Kidney (tissue), 13 donors: ENCODE measurements at regions not wholly inside any gene's neighbourhood (a gene's known extent, or its start where the extent isn't known, plus 50 kb on each side); places are given as distances from the start of the nearest gene placed in this dataset.

Experiments
- DNase-seq, 5 donors: peaks; one replicate each; pipeline ENCODE4 v3.0.0-alpha.2; 2013 to 2020
- FAIRE-seq: peaks from 2 replicates; lab custom pipeline; 2012; peaks lifted over from hg19 to GRCh38; lab: Jason Lieb, UNC
- H3K27ac ChIP-seq, 2 donors: one replicate each; pipeline ENCODE4 v1.7.0; 2013; ENCODE audit warnings: low read depth in 2 of 2, low read length in 2 of 2, inconsistent platforms in 1 of 2
- H3K27me3 ChIP-seq: one replicate; pipeline ENCODE4 v1.7.1; 2013; ENCODE audit warnings: low read length, inconsistent platforms; ENCODE audit not compliant: control insufficient read depth, insufficient read depth
- H3K36me3 ChIP-seq, 3 donors: one replicate each; pipeline versions ENCODE4 v1.7.0 to v1.7.1; 2013; ENCODE audit warnings: low read length in 3 of 3, control low read depth in 1 of 3, inconsistent platforms in 1 of 3; ENCODE audit not compliant: insufficient read depth in 3 of 3, control insufficient read depth in 2 of 3
- H3K4me1 ChIP-seq, 3 donors: one replicate each; pipeline versions ENCODE4 v1.7.0 to v1.7.1; 2013; ENCODE audit warnings: low read length in 3 of 3, inconsistent platforms in 1 of 3, low read depth in 1 of 3; ENCODE audit not compliant: control insufficient read depth in 2 of 3, insufficient read depth in 2 of 3
- H3K4me3 ChIP-seq, 3 donors: one replicate each; pipeline versions ENCODE4 v1.7.0 to v1.8.1; 2013; ENCODE audit warnings: low read length in 3 of 3, control low read depth in 1 of 3, inconsistent platforms in 1 of 3
- H3K9ac ChIP-seq, 3 donors: one replicate each; pipeline versions ENCODE4 v1.7.0 to v1.7.1; 2013; ENCODE audit warnings: low read length in 3 of 3, control low read depth in 1 of 3, inconsistent platforms in 1 of 3
- H3K9me3 ChIP-seq, 3 donors: one replicate each; pipeline versions ENCODE4 v1.7.0 to v1.7.1; 2013; ENCODE audit warnings: low read length in 3 of 3, control low read depth in 1 of 3, inconsistent platforms in 1 of 3; ENCODE audit not compliant: control insufficient read depth in 2 of 3, insufficient read depth in 1 of 3
- intact Hi-C: fragments of 100-400 bp; cut with DNase I; formaldehyde crosslinking; loops from one replicate; pipeline ENCODE4 v1.11.1; 2022
- TF ChIP-seq, protein P1 (sequence below): IDR thresholded peaks from 3 replicates; pipeline ENCODE4 v1.5.1; 2012; ENCODE audit warnings: mild to moderate bottlenecking, moderate library complexity, borderline replicate concordance; ENCODE audit not compliant: insufficient read depth; ENCODE audit errors: extremely low read depth
- donor health status: control.
- donor health status: control.
- donor health status: control.
- donor health status: control.
- donor health status: control.
- donor health status: DM: yes; HTN: yes; CAD: no.
- donor health status: Normal renal cell carcinoma (clear cell type).

DNA sequence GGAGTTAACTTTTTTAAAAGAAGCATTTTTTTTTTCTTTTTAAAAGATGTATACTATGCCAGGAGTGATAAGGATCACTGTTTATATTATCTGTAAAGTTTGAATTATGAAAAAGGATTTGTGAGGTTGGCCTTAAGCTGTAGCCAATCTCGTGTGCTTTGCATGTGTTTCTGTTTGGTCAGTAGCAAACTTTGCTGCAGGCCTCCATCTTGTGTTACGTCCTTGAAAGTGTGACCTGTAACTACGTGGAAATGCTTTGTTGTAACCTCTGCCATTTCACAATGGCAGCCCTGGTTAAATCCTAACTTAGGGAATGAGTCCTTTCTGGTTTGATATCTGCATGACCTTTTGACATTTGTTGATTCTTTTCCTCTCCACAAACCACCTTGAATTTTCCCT is 1345.6 kb downstream of the NSUN3 start:
- no peaks in the 10 kb centered on the region for H3K4me1 ChIP-seq
- TF ChIP-seq, protein P1, sequence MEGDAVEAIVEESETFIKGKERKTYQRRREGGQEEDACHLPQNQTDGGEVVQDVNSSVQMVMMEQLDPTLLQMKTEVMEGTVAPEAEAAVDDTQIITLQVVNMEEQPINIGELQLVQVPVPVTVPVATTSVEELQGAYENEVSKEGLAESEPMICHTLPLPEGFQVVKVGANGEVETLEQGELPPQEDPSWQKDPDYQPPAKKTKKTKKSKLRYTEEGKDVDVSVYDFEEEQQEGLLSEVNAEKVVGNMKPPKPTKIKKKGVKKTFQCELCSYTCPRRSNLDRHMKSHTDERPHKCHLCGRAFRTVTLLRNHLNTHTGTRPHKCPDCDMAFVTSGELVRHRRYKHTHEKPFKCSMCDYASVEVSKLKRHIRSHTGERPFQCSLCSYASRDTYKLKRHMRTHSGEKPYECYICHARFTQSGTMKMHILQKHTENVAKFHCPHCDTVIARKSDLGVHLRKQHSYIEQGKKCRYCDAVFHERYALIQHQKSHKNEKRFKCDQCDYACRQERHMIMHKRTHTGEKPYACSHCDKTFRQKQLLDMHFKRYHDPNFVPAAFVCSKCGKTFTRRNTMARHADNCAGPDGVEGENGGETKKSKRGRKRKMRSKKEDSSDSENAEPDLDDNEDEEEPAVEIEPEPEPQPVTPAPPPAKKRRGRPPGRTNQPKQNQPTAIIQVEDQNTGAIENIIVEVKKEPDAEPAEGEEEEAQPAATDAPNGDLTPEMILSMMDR: no peak
- no peaks in the 10 kb centered on the region for H3K36me3 ChIP-seq
- FAIRE-seq (no peak), DNase-seq (no peak)
- no peaks in the 10 kb centered on the region for H3K9me3 ChIP-seq
- H3K27me3 ChIP-seq: no peaks in the 10 kb centered on the region
- no peak overlapping the region for H3K4me3 ChIP-seq
- no peak overlapping the region for H3K9ac ChIP-seq
- intact Hi-C loops: no loop called here
- no peak overlapping the region for H3K27ac ChIP-seq

DNA sequence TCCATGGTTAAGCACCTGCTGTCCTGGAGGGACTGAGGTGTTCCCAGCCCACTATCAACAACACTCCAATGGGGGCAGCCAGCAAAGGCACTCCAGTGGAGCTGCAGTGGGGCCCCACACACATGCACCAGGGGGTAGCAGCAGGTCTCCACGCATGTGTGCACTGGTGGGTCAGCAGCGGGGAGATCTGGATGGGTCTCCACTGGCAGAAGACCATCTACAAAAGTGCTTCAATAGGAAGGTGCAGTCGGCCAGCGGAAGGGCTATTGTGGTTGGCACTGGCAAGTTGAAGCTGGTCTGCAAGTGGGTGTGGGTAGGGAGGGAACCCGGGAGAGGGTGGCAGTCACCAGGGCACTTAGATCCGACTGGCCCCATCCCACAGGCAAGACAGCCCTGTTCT is 1355.4 kb downstream of the NSUN3 start:
- no peaks in the 10 kb centered on the region for H3K4me1 ChIP-seq
- no peak overlapping the region for H3K27ac ChIP-seq
- intact Hi-C loops: no loop called here
- DNase-seq: peak in 1 of 5 donors; percentile 51
- no peak overlapping the region for H3K4me3 ChIP-seq
- no peaks in the 10 kb centered on the region for H3K36me3 ChIP-seq
- no peak overlapping the region for H3K9ac ChIP-seq
- H3K27me3 ChIP-seq: no peaks in the 10 kb centered on the region
- peaks cover 0 to 3% (median 0%) of the 10 kb centered on the region in 3 donors for H3K9me3 ChIP-seq
- FAIRE-seq: no peak
- TF ChIP-seq, protein P1: no peak

DNA sequence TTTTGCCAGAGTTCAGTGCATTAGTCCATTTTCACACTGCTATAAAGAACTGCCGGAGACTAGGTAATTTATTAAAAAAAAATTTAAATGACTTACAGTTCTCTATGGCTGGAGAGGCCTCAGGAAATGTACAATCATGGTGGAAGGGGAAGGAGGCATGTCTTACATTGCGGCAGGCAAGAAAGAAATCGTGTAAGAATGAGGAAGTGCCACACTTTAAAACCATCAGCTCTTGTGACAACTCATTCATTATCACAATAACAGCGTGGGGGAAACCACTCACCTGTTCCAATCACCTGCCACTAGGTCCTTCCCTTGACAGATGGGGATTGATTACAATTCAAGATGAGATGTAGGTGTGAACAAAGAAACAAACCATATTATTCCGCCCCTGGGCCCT is 1361.4 kb downstream of the NSUN3 start:
- H3K9me3 ChIP-seq: no peaks in the 10 kb centered on the region
- H3K36me3 ChIP-seq: no peaks in the 10 kb centered on the region
- H3K27me3 ChIP-seq: no peaks in the 10 kb centered on the region
- FAIRE-seq: no peak
- intact Hi-C loops: no loop called here
- H3K27ac ChIP-seq: no peak overlapping the region
- no peak overlapping the region for H3K4me3 ChIP-seq
- no peaks in the 10 kb centered on the region for H3K4me1 ChIP-seq
- TF ChIP-seq, protein P1: no peak
- H3K9ac ChIP-seq: no peak overlapping the region
- DNase-seq: no peak

DNA sequence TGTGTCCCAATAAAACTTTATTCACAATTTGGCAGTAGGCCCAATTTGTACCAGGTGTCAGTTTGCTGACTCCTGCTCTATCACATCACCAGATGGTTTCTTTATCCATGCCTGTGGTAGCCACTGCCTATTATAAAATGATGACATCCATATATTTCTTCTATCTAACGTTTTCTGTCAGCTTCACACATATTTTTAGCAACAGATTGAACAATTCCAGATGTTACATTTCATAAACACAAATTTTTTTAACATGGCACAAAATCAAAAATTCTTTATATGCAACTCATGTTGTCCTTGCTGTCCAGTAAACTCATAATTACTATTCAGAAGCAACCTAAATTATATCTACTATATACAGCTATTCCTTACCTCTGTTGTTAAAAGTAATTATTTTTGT is 1371.6 kb downstream of the NSUN3 start:
- FAIRE-seq (no peak), DNase-seq (peak in 1 of 5 donors; percentile 2)
- Histone ChIP-seq H3K9me3 (no peaks in the 10 kb centered on the region), H3K4me1 (no peaks in the 10 kb centered on the region), H3K27me3 (no peaks in the 10 kb centered on the region), H3K4me3 (no peak overlapping the region), H3K36me3 (no peaks in the 10 kb centered on the region), H3K9ac (no peak overlapping the region), H3K27ac (no peak overlapping the region)
- intact Hi-C loops: no loop called here
- TF ChIP-seq, protein P1: no peak
